Type B pancreatic cell (in vitro differentiated cells): ENCODE measurements at regions not wholly inside any gene's neighbourhood (a gene's known extent, or its start where the extent isn't known, plus 50 kb on each side); places are given as distances from the start of the nearest gene placed in this dataset.

Experiments used
- DNase-seq: peaks from one replicate; pipeline ENCODE4 v3.0.0; 2021; ENCODE audit warnings: mixed read lengths; ENCODE audit not compliant: unreplicated experiment; ENCODE audit errors: extremely low spot score
- H3K27ac Mint-ChIP-seq: 2 replicates; pipeline ENCODE4 v1.8.0; 2021; ENCODE audit warnings: mild to moderate bottlenecking, mixed read lengths
- H3K27me3 Mint-ChIP-seq: 2 replicates; pipeline ENCODE4 v1.8.0; 2021; ENCODE audit warnings: mixed read lengths
- H3K36me3 Mint-ChIP-seq: 2 replicates; pipeline ENCODE4 v1.8.0; 2021; ENCODE audit warnings: mixed read lengths
- H3K4me1 Mint-ChIP-seq: one replicate; pipeline ENCODE4 v1.8.0; 2021; ENCODE audit warnings: mixed read lengths; ENCODE audit not compliant: unreplicated experiment
- H3K4me3 Mint-ChIP-seq: 2 replicates; pipeline ENCODE4 v1.8.0; 2021; ENCODE audit warnings: mild to moderate bottlenecking, mixed read lengths
- H3K9me3 Mint-ChIP-seq: 2 replicates; pipeline ENCODE4 v1.8.0; 2021; ENCODE audit warnings: mixed read lengths
- TF ChIP-seq, protein P1 (sequence below): fragments of 200-600 bp; sonication (generic); conservative IDR thresholded peaks from 2 replicates; pipeline ENCODE4 v1.5.0; 2021; ENCODE audit warnings: antibody characterized with exemption, mild to moderate bottlenecking

DNA sequence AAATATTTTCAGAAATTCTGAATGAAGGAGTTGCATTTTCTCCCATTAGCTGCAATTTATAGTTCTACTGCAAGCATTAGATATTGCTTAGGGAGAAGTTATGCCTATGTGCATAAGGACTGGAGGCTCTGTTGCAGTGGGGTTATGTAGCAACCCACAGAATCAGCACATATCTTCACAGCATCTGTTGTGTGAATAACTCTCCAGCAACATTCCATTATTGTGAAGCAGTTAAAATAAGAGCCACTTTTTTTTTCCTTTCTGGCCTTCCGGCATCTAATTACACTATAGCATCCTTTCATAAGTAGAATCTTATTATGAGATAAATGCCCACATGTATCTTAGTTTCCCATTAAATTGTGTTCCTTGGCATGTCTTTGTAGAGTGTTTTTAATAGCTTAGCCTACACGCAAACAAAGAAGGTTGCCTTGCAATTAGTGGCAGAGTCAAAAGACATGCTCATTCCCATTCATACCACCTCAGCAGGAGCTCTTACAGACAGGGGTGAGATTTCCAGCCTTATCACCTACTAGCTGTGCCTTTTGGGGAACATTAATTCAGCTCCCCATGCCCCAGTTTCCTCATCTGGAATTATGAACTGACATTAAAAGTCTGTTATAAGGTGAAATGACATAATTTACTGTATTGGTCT lies 596.0 kb upstream of the GOT2 start:
- H3K27ac Mint-ChIP-seq: no peak overlapping the region
- H3K27me3 Mint-ChIP-seq: no peaks in the 10 kb centered on the region
- H3K4me1 Mint-ChIP-seq: peaks cover 4% of the 10 kb centered on the region
- H3K36me3 Mint-ChIP-seq: no peaks in the 10 kb centered on the region
- DNase-seq: no peak
- TF ChIP-seq, protein P1, sequence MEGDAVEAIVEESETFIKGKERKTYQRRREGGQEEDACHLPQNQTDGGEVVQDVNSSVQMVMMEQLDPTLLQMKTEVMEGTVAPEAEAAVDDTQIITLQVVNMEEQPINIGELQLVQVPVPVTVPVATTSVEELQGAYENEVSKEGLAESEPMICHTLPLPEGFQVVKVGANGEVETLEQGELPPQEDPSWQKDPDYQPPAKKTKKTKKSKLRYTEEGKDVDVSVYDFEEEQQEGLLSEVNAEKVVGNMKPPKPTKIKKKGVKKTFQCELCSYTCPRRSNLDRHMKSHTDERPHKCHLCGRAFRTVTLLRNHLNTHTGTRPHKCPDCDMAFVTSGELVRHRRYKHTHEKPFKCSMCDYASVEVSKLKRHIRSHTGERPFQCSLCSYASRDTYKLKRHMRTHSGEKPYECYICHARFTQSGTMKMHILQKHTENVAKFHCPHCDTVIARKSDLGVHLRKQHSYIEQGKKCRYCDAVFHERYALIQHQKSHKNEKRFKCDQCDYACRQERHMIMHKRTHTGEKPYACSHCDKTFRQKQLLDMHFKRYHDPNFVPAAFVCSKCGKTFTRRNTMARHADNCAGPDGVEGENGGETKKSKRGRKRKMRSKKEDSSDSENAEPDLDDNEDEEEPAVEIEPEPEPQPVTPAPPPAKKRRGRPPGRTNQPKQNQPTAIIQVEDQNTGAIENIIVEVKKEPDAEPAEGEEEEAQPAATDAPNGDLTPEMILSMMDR: no peak
- H3K4me3 Mint-ChIP-seq: no peak overlapping the region
- H3K9me3 Mint-ChIP-seq: peaks cover 4% of the 10 kb centered on the region

DNA sequence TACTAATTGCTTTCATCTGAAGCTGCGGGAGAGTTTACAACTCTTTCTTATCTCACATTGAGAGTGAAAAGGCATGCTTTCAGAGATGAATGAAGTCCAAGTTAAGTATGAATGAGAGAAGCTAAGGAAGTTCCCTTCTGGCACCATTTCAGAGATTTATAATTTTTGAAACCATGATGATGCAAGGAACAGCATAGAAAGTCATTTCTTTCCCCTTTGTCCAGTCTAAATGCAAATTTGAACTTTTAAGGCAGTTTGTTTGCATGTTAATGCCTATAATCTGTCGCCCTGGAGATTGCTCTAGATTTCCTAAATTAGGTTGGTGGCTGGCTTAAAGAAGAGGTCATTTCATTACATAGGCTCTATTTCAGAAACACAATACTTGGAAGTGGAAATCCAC lies 594.8 kb upstream of the GOT2 start:
- peaks cover 4% of the 10 kb centered on the region for H3K4me1 Mint-ChIP-seq
- H3K27ac Mint-ChIP-seq: no peak overlapping the region
- no peak overlapping the region for H3K4me3 Mint-ChIP-seq
- TF ChIP-seq, protein P1: no peak
- H3K27me3 Mint-ChIP-seq: no peaks in the 10 kb centered on the region
- no peaks in the 10 kb centered on the region for H3K36me3 Mint-ChIP-seq
- DNase-seq: no peak
- peaks cover 4% of the 10 kb centered on the region for H3K9me3 Mint-ChIP-seq

DNA sequence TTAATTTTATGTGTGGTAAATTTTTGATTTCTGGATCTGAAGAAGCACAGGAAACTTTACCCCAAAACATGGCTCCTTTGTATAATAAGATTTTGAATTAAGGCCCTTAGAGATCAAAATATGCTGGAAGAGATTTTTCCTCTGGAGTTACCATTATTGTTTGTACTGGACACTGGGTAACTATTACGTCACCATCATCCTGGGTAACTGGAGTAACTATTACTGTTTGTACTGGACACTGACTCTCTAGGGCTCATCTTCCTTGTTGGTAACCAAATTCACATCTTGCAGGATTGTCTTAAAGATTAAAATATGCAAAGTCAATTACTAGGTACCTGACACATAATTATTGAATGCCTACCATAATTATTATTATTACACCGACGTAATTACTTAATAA lies 593.8 kb upstream of the GOT2 start:
- no peak for DNase-seq
- H3K36me3 Mint-ChIP-seq: no peaks in the 10 kb centered on the region
- TF ChIP-seq, protein P1: no peak
- H3K27ac Mint-ChIP-seq: no peak overlapping the region
- H3K27me3 Mint-ChIP-seq: no peaks in the 10 kb centered on the region
- no peaks in the 10 kb centered on the region for H3K9me3 Mint-ChIP-seq
- H3K4me1 Mint-ChIP-seq: peaks cover 4% of the 10 kb centered on the region
- H3K4me3 Mint-ChIP-seq: no peak overlapping the region

- no peaks in the 10 kb centered on the region for H3K27me3 Mint-ChIP-seq
- no peak overlapping the region for H3K27ac Mint-ChIP-seq
- peaks cover 4% of the 10 kb centered on the region for H3K4me1 Mint-ChIP-seq
Measured at GRCh38 chr16:59326955-59327354, 592.8 kb upstream of the GOT2 start.

GRCh38 chr16:59324462-59324861 lies 590.3 kb upstream of the GOT2 start:
- Mint-ChIP-seq H3K4me1 (peaks cover 4% of the 10 kb centered on the region), H3K4me3 (no peak overlapping the region), H3K36me3 (no peaks in the 10 kb centered on the region), H3K9me3 (no peaks in the 10 kb centered on the region), H3K27ac (no peak overlapping the region), H3K27me3 (peaks cover 3% of the 10 kb centered on the region)
- no peak for DNase-seq
- TF ChIP-seq, protein P1: no peak

More at GRCh38 chr16:59326955-59327354, 592.8 kb upstream of the GOT2 start:
- Mint-ChIP-seq H3K36me3 (no peaks in the 10 kb centered on the region), H3K9me3 (no peaks in the 10 kb centered on the region), H3K4me3 (no peak overlapping the region)
- DNase-seq: no peak
- TF ChIP-seq, protein P1: no peak
